ENCODE measurements at regions not wholly inside any gene's neighbourhood (a gene's known extent, or its start where the extent isn't known, plus 50 kb on each side); places are given as distances from the start of the nearest gene placed in this dataset.

DNA sequence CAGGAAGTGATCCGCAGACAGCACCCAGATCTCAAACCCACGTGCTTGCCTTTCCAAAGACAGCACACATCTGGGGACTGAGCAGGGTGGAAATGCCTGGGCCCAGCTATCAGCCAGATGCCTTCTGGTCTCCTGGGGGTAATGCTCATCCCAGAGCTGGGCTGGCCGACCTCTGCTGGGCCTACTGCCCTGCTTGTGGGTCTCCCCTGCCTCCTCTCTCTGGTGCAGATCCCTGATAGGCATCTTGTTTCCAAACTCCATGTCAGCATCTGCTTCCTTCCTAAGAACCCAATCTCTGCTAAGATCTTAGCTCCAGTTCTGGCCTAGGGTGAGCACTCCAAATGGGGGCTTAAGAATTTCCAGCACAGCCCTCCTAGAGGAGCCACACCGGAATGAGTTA is 1043.0 kb downstream of the VRK1 start:
- DNase-seq, result no peak

DNA sequence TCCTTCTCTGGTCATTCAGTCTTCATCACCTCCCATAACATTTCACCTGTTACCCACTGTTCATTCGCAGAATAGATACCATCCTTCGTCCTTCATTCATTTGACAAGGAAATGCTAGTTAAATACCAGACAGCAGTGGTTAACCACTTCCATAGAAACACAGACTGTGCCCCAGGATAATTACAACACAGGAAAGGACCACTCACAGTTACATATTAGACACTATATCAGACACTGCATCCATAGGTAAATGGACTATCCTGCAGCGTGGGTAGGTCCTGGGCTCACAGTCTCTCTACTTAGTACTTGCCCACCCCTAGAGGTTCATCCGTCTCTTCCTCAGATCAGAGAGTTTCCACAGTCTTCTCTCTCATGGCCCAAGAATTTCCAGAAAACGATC is 1044.6 kb downstream of the VRK1 start:
- DNase-seq, result no peak

- DNase-seq, result no peak
Measured at GRCh38 chr14:97843066-97843465, 1045.9 kb downstream of the VRK1 start.

GRCh38 chr14:97844042-97844441 is 1046.9 kb downstream of the VRK1 start:
- no peak for DNase-seq

DNA sequence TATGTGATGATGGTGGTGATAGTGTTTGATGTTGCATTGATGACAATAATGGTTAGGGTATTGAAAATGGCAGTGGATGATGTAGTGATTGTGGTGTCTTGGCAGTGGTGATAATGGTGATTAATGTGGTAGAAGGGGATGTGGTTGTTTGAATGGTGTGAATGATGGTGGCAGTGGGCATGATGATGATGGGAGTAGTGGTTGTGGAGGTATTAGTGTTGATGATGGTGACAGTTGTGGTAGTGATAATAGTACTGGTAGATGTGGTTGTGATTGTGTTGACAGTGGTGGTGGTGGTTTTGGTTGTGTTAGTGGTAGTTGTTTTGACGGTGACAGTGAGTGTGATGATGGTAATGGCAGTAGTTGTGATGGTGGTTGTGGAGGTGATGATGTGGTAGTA is 1049.0 kb downstream of the VRK1 start:
- DNase-seq, result peak; percentile 26 to 27

GRCh38 chr14:97848317-97848980 is 1051.3 kb downstream of the VRK1 start:
- no peak for DNase-seq

GRCh38 chr14:97850466-97850865 is 1053.3 kb downstream of the VRK1 start:
- DNase-seq, result no peak

DNA sequence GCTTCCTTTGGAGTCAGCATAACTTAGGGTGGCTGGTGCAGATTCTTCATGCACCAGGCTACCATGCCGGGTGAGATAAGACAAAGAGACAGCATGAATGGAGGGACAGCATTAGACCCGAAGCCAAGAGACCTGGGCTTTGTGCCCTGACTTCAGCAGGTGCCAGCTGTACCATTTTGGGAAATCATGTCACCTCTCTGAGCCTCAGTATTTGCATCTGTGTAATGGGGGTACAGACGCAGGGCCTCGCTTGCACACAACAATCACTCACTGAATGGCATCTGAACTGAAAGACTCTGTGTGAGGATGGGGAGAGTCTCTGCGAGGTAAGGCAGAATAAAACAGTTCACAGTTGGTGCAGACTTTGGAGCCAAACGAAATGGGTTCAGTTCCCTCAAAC is 1053.7 kb downstream of the VRK1 start:
- no peak for DNase-seq

- no peak for DNase-seq
Measured at GRCh38 chr14:97851428-97851995, 1054.3 kb downstream of the VRK1 start.

GRCh38 chr14:97854918-97855317 is 1057.7 kb downstream of the VRK1 start:
- DNase-seq, result no peak

- DNase-seq, result no peak
Measured at GRCh38 chr14:97866195-97866594, 1069.0 kb downstream of the VRK1 start.

DNA sequence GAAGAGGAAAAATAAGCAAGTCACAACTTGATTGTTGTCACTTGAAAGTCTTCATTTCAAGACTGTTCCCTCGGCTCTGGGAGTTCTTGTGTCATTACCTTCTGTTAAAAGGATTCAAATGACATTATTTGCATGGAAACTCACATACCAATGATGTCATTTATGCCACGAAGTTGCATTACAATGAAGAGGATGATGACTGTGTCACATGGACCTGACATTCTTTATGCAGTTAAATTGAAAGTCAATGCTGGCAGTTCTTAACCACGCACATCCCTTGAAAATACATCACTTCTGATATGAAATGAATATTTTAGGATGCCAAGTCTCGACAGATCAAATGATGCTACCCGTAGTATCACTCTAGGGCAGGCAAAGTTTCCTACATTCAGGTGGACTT is 1069.5 kb downstream of the VRK1 start:
- DNase-seq, result no peak

DNA sequence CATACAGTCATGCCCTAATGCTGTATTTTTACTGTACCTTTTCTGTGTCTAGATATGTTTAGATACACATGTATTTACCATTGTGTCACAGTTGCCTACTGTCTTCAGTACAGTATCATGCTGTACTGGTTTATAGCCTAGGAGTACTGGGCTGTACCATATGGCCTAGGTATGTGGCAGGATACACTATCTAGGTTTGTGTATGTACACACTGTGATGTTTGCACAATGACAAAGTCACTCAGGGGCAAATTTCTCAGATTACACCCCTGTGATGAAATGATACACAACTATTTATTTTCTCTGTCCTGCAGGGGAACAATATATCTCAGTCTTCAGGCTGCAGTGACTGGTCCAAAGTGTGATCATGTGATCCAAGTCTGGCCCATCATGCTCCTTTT is 1076.1 kb downstream of the VRK1 start:
- no peak for DNase-seq

- DNase-seq, result no peak
Measured at GRCh38 chr14:97874394-97874793, 1077.2 kb downstream of the VRK1 start.

DNA sequence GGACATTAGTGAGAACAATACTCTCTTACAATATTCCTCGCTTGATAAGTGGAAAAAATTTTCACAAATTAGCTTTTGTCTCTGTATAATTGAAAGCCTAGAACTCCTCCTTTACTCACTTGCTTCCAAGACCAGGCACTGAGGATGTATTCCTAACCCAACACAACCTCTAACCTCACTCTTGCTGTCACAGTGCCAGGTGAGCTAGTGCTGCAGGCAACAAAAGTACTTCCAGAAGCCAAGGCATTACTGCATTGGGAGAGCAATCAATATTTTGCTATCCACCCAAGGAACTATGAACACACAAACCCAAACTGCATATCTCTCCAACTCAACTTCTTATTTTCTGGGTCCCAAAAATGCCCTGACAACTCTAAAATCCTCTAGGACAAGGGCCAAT is 1081.0 kb downstream of the VRK1 start:
- no peak for DNase-seq

DNA sequence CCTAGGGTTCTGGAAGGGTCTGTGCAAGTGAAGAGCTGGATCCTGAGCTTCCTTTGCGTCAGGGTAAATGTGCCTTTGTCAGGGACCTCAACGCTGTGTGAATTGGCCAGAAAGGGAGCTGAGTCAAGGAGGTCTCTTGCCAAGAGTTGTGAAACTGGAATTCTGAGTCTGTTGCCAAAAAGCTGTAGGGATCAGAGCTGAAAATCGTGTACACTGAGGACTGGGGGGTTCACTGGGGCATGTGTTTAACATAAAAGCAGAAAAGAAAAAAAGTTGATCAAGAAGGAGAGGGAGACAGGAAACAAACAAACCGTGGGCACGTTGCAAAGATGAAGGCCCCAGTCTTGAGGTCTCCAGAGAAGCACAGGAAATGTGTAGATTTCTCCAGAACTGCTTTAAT is 1081.5 kb downstream of the VRK1 start:
- DNase-seq, result no peak

GRCh38 chr14:97887690-97888089 is 1090.5 kb downstream of the VRK1 start:
- DNase-seq, result no peak

- DNase-seq, result no peak
Measured at GRCh38 chr14:97888331-97888730, 1091.1 kb downstream of the VRK1 start.

- DNase-seq, result no peak
Measured at GRCh38 chr14:97891515-97891914, 1094.3 kb downstream of the VRK1 start.

GRCh38 chr14:97894552-97894951 is 1097.4 kb downstream of the VRK1 start:
- DNase-seq, result no peak

DNA sequence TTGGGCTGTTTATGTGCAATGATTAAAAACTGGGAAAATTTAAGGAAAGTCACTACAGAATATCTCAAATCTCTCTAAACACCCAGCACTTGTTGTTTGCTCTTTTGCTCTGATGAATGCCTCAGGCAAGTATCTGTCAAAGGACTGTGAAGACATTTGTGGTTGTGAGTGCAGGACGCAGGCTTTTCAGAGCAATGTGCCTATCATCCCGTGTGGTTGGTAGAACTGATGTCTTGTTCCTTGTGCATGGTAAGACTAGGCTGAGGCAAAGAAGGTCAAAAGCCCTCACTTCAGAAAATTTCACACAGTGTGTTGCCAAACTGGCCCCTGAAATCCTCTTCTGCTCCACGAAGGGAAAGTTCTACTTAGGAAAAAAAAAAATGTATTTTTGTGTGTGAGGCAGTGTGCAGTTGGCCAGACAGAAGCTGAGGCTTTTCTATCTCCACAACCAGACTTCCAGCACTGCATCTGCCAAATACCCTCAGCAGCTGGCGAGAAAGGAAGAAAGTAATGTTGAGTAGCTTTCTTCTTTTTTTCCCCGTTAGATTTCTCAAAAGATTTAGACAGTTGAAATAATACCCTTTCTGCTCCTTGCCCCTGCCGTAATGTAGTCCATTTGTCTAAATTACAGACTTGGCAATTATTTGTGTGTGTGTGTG is 1103.1 kb downstream of the VRK1 start:
- DNase-seq, result no peak

DNA sequence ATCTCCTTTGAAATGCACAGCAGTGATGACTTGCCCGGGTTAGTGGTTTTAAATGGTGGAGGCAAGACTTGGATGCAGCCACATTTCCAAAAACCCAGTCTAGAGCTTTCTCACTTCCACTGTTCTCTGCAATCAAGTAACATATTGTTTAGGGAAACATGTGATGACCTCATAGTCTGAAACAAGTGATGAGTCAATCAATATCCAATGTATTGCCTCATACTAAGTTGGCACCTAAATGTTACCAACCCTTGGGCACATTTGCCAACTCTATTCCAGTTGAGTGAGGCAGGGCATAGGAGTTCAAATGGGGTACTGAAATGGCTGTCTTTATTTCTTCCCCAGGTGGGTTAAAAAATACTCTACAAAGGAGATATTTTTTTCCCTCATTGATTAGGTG is 1105.4 kb downstream of the VRK1 start:
- DNase-seq, result no peak

- no peak for DNase-seq
Measured at GRCh38 chr14:97903821-97904220, 1106.6 kb downstream of the VRK1 start.

- DNase-seq, result no peak
Measured at GRCh38 chr14:97912217-97912616, 1115.0 kb downstream of the VRK1 start.

DNA sequence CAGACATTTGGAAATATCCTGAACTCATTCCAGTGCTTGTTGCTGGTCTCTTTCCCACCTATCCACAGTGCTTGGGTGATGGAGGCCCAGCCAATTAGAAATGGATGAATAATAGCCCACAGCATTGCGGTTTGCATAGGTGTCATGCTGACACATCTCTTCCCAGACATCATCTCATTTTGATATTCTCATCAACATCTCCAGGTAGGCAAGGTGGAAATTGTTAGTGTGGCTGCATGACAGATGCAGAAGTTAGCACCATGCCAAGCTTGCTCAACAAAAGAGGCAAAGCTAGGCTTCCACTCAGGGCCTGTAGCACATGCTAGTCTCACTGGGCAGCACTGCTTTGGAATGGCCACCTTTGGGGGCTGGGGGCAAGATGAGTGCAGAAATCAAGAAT is 1118.9 kb downstream of the VRK1 start:
- DNase-seq, result no peak

Measured in activated T-cell treated with anti-CD3 and anti-CD28 coated beads, Interleukin-2, amount 50 U/mL, for 48 hours (primary cell).